Neural crest cell (in vitro differentiated cells): ENCODE measurements at regions not wholly inside any gene's neighbourhood (a gene's known extent, or its start where the extent isn't known, plus 50 kb on each side); places are given as distances from the start of the nearest gene placed in this dataset.

ENCODE experiments used
- DNase-seq: peaks from one replicate; pipeline ENCODE4 v3.0.0; 2021; ENCODE audit warnings: low read depth, mixed read lengths, low spot score
- H3K27ac Mint-ChIP-seq: one replicate; pipeline ENCODE4 v1.8.0; 2021; ENCODE audit warnings: mild to moderate bottlenecking, mixed read lengths; ENCODE audit not compliant: unreplicated experiment
- H3K27me3 Mint-ChIP-seq: 2 replicates; pipeline ENCODE4 v1.8.0; 2021; ENCODE audit warnings: low read depth, mild to moderate bottlenecking, mixed read lengths
- H3K36me3 Mint-ChIP-seq: 2 replicates; pipeline ENCODE4 v1.8.0; 2021; ENCODE audit warnings: low read depth, mild to moderate bottlenecking, mixed read lengths
- H3K4me1 Mint-ChIP-seq: 2 replicates; pipeline ENCODE4 v1.8.0; 2021; ENCODE audit warnings: mixed read lengths
- H3K4me3 Mint-ChIP-seq: one replicate; pipeline ENCODE4 v1.8.0; 2021; ENCODE audit warnings: mild to moderate bottlenecking, mixed read lengths
- H3K9me3 Mint-ChIP-seq: 2 replicates; pipeline ENCODE4 v1.8.0; 2021; ENCODE audit warnings: mixed read lengths
- CTCF ChIP-seq: fragments of 200-600 bp; sonication (generic); conservative IDR thresholded peaks from 2 replicates; pipeline ENCODE4 v1.5.0; 2021; ENCODE audit warnings: antibody characterized with exemption, mild to moderate bottlenecking

- no peak for DNase-seq
- no peak overlapping the region for H3K27ac Mint-ChIP-seq
- no peak overlapping the region for H3K4me3 Mint-ChIP-seq
- TF ChIP-seq CTCF: no peak
- no peaks in the 10 kb centered on the region for H3K4me1 Mint-ChIP-seq
- no peaks in the 10 kb centered on the region for H3K27me3 Mint-ChIP-seq
- H3K36me3 Mint-ChIP-seq: no peaks in the 10 kb centered on the region
- H3K9me3 Mint-ChIP-seq: no peaks in the 10 kb centered on the region
These were observed 133.8 kb downstream of the VEGFA start for GRCh38 chr6:43903739-43904290.

GRCh38 chr6:43901733-43902230 is 131.8 kb downstream of the VEGFA start:
- H3K27ac Mint-ChIP-seq: no peak overlapping the region
- no peak for TF ChIP-seq CTCF
- no peak for DNase-seq
- H3K27me3 Mint-ChIP-seq: no peaks in the 10 kb centered on the region
- no peak overlapping the region for H3K4me3 Mint-ChIP-seq
- H3K36me3 Mint-ChIP-seq: no peaks in the 10 kb centered on the region
- H3K9me3 Mint-ChIP-seq: no peaks in the 10 kb centered on the region
- H3K4me1 Mint-ChIP-seq: peaks cover 3% of the 10 kb centered on the region

GRCh38 chr6:43900916-43901732 is 131.1 kb downstream of the VEGFA start:
- Mint-ChIP-seq H3K36me3 (no peaks in the 10 kb centered on the region), H3K9me3 (no peaks in the 10 kb centered on the region), H3K4me3 (no peak overlapping the region), H3K27ac (no peak overlapping the region), H3K4me1 (peaks cover 4% of the 10 kb centered on the region), H3K27me3 (no peaks in the 10 kb centered on the region)
- no peak for DNase-seq
- no peak for TF ChIP-seq CTCF

GRCh38 chr6:43900560-43900915 is 130.5 kb downstream of the VEGFA start:
- Mint-ChIP-seq H3K27ac (no peak overlapping the region), H3K4me1 (peaks cover 4% of the 10 kb centered on the region)
- no peak for TF ChIP-seq CTCF

GRCh38 chr6:43899830-43900229 is 129.8 kb downstream of the VEGFA start:
- no peak for TF ChIP-seq CTCF
- H3K27ac Mint-ChIP-seq: peak overlapping the region; percentile 62
- no peak overlapping the region for H3K4me3 Mint-ChIP-seq
- DNase-seq: no peak
- no peaks in the 10 kb centered on the region for H3K9me3 Mint-ChIP-seq
- H3K4me1 Mint-ChIP-seq: peaks cover 4% of the 10 kb centered on the region
- H3K36me3 Mint-ChIP-seq: no peaks in the 10 kb centered on the region
- H3K27me3 Mint-ChIP-seq: no peaks in the 10 kb centered on the region

More at GRCh38 chr6:43900560-43900915, 130.5 kb downstream of the VEGFA start:
- no peaks in the 10 kb centered on the region for H3K36me3 Mint-ChIP-seq
- DNase-seq: no peak
- no peaks in the 10 kb centered on the region for H3K9me3 Mint-ChIP-seq
- no peaks in the 10 kb centered on the region for H3K27me3 Mint-ChIP-seq
- H3K4me3 Mint-ChIP-seq: no peak overlapping the region
